CD4-positive, alpha-beta T cell treated with Interleukin-10 for 1 hour (primary cell): ENCODE measurements at regions not wholly inside any gene's neighbourhood (a gene's known extent, or its start where the extent isn't known, plus 50 kb on each side); places are given as distances from the start of the nearest gene placed in this dataset.
"Not testable (repeated sequence)": the region's sequence is repeated elsewhere in the genome, so short reads cannot be mapped to it uniquely, and the experiment has no call there.

Source experiments
- DNase-seq: peaks from one replicate; pipeline ENCODE4 v3.0.0-alpha.2; 2020

DNA sequence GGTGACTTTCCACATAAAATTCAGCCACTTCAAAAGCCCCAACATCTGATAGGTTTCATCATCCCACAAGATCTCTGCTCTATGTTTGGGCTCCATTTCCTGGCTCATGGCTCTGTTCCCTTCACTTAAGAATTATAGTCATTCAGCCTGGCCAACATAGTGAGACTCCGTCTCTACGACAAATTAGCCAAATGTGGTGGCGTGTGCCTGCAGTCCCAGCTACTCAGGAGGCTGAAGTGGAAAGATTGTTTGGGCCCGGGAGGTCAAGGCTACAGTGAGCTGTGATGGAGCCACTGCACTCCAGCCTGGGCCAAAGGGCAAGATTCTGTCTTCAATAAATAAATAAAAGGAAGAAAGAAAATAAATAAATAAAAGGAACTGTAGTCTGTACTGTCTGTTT, 57.9 kb upstream of the CTSV start:
- no peak for DNase-seq

DNA sequence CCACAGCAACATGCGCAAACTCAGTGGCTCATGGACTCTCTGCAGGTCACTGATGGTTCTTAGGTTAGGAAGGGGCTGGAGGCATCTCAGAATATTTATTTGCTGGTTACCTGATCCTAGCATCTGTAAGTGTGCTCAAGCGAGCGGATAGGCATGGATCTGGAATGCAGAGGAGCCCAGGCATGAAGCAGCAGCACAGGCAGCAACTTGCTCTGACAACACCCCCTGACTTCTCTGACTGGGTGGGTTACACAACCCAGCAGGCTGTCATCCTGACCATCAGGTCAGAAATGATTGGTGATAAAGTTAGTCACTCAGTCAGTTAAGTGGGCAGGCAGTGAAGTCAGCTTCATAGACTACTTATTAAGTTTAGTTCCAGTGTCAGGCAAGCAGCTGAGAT, 50.4 kb upstream of the CTSV start:
- not testable (repeated sequence) for DNase-seq
